ENCODE measurements at regions not wholly inside any gene's neighbourhood (a gene's known extent, or its start where the extent isn't known, plus 50 kb on each side); places are given as distances from the start of the nearest gene placed in this dataset. TPM values are rescaled to one million over a fixed set of nuclear protein-coding genes. Genes with fewer than 3 reads are reported as not detected.

DNA sequence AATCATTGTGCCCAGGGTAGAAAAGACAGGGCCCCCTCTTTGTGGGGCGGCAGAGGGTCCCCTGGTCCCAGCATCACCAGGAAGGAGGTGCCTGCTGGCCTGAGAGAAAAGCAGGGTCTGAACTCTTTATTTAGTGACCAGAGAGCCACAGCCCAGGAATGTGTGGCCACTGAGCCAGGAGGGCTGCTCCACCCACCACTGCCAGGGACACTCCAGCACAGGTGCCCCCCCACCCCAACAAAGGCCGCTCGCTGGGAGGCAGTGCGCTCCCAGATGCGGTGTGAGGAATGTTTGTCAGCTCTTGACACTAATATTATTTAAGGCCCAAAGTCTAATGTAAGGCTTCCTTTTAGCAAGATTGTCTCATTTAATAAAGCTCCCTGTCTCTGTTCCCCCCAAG is 59.6 kb upstream of the ZMIZ1 start:
- no peak for DNase-seq (ENCODE audit: extremely low spot score)
- no peak overlapping the region for H3K4me3 ChIP-seq (ENCODE audit: low read depth, low read length)
- H3K4me1 ChIP-seq (ENCODE audit: insufficient read depth), result no peaks in the 10 kb centered on the region
- no peaks in the 10 kb centered on the region for H3K36me3 ChIP-seq (ENCODE audit: insufficient read depth)
- WGBS, result 97% methylated on average over 5 of the region's 5 CpGs
- H3K27ac ChIP-seq (ENCODE audit: low read depth), result no peak overlapping the region

DNA sequence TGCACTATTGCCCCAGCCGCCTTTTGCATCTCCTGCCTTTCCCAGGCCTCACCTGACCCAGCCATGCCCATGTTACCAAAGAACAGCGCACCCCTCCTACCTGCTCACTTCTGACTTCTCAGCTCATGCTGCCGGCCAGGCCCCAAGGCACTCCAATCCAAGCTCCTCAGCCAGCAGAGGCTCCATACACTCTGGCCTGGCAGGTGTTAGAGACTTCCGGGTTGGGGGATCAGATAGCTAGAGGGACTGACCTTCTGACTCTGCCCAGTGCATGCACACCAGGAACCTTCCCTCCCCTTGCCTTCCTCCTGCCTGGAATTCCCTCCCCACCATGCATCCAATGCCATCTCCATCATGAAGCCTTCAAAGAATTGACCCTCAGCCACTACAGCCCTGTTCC is 56.2 kb upstream of the ZMIZ1 start:
- Histone ChIP-seq H3K36me3 (ENCODE audit: insufficient read depth) (no peaks in the 10 kb centered on the region), H3K4me1 (ENCODE audit: insufficient read depth) (no peaks in the 10 kb centered on the region), H3K4me3 (ENCODE audit: low read depth, low read length) (no peak overlapping the region), H3K27ac (ENCODE audit: low read depth) (no peak overlapping the region)
- DNase-seq (ENCODE audit: extremely low spot score), result no peak
- WGBS, result 96% methylated on average over 4 of the region's 4 CpGs

DNA sequence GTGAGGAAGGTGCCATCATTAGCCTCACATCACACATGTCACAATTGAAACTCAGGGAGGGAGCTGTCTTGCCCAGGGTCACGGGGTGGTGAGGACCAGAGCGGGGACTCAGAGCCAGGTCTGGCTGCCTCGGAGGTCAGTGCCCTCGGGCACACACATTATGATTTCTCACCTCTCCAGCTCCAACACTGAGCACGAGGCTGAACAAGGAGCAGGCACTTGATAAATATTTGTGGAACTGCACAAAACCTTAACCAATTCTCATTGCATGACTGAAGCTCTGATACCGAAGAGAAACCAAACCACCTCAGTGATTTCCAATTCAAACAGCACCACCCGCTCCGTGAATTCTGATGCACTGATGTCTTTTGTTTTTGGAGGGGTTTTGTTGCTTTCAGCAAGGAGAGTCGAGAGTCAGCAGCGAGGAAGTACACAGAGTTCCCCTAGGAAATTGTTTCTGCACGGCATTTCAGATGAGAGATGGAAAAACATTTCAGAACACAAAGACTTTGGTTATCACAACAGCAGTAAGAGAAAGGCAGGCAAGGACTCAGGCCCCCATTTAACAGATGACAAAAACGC is 55.3 kb upstream of the ZMIZ1 start:
- no peaks in the 10 kb centered on the region for H3K36me3 ChIP-seq (ENCODE audit: insufficient read depth)
- H3K4me1 ChIP-seq (ENCODE audit: insufficient read depth), result no peaks in the 10 kb centered on the region
- WGBS, result 93% methylated on average over 12 of the region's 12 CpGs
- H3K27ac ChIP-seq (ENCODE audit: low read depth), result no peak overlapping the region
- no peak overlapping the region for H3K4me3 ChIP-seq (ENCODE audit: low read depth, low read length)
- DNase-seq (ENCODE audit: extremely low spot score), result no peak

DNA sequence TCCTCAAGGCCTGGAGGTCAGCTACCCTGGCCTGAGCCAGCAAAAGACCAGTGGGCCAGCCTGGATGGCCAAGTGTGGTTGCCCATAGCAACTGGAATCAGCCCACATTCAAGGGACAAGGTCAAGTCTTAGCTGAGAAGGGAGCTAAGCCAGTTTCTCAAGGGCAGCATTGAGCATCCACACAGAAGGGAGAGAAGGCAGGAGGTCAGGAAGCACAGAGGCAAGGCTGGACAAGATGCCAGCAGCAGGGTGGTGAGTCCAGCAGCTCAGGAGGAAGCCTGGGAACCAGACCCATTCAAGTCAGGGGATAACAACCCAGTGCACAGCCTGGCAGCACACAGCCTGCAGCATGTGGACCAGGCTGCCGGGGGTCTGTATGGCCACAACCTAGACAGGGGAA is 54.0 kb upstream of the ZMIZ1 start:
- H3K27ac ChIP-seq (ENCODE audit: low read depth), result no peak overlapping the region
- WGBS, result 95% methylated on average over 1 of the region's 1 CpG
- no peak overlapping the region for H3K4me3 ChIP-seq (ENCODE audit: low read depth, low read length)
- DNase-seq (ENCODE audit: extremely low spot score), result no peak
- no peaks in the 10 kb centered on the region for H3K36me3 ChIP-seq (ENCODE audit: insufficient read depth)
- no peaks in the 10 kb centered on the region for H3K4me1 ChIP-seq (ENCODE audit: insufficient read depth)

DNA sequence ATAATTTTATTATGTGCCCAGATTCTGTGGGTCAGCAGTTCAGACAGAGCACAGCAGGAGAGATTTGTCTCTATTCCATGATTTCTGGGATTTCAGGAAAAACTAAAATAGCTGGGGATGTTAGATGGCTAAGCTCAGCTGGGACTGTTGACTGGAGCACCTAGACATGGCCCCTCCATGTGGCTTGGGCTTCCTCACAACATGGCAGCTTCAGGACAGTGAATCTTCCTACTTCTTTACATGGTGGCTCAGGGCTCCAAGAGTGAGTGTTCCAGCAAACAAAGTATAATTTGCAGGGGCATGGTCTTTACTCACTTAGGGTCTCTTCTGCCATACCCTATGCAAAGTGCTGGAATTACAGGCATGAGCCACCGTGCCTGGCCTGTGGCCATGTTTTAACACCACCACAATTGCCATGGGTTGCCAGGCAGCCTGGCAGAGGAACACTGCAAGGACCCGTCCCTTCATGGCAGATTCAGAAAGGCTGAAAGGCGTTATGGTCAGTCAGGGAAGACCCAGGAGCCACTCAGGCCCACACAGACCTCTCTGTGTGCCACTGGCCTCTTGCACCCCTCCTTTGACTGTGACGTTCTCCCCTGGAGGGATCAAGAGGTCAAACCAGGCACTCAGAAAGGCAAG is 50.8 kb upstream of the ZMIZ1 start:
- no peaks in the 10 kb centered on the region for H3K4me1 ChIP-seq (ENCODE audit: insufficient read depth)
- no peaks in the 10 kb centered on the region for H3K36me3 ChIP-seq (ENCODE audit: insufficient read depth)
- DNase-seq (ENCODE audit: extremely low spot score), result no peak
- no peak overlapping the region for H3K4me3 ChIP-seq (ENCODE audit: low read depth, low read length)
- H3K27ac ChIP-seq (ENCODE audit: low read depth), result peak overlapping the region; percentile 27
- 93% methylated on average over 4 of the region's 4 CpGs for WGBS

DNA sequence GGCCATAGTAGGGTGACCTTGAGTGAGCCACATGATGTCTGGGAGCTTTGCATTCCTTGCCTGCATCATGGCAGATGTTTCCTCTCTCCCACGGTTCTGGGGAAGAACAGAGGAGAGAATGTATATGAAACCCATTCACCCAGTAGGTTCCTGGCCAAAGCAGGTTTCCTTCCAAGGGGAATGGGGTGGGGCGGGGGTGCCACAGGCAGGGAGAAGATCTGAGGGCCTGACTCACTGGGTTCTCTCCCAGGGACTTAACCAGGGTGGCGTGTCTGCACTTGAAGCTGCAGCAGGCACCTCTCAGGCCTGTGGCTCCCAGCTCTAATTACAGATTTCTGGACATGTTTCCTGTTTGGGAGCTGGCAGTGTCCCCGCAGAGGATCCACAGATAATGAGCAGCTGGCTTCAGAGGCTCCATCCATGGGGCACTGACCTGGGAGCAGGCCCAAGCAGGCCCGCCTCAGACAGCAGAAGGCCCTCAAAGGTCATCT is 50.2 kb upstream of the ZMIZ1 start:
- Histone ChIP-seq H3K27ac (ENCODE audit: low read depth) (peak overlapping the region; percentile 5), H3K4me3 (ENCODE audit: low read depth, low read length) (no peak overlapping the region), H3K4me1 (ENCODE audit: insufficient read depth) (no peaks in the 10 kb centered on the region), H3K36me3 (ENCODE audit: insufficient read depth) (no peaks in the 10 kb centered on the region)
- WGBS, result 67% methylated on average over 5 of the region's 5 CpGs
- no peak for DNase-seq (ENCODE audit: extremely low spot score)

Small RNAs in the stretch of these regions (small RNA-seq; reads per million reads assigned to genes)
- not detected for gene RF00056
